Fibroblast of lung (primary cell): ENCODE measurements at regions not wholly inside any gene's neighbourhood (a gene's known extent, or its start where the extent isn't known, plus 50 kb on each side); places are given as distances from the start of the nearest gene placed in this dataset.
"Not testable (repeated sequence)": the region's sequence is repeated elsewhere in the genome, so short reads cannot be mapped to it uniquely, and the experiment has no call there.

Experiments
- DNase-seq, 2 donors: peaks; one replicate each; pipeline versions ENCODE4 v3.0.0 to v3.0.0-alpha.2; 2010; ENCODE audit warnings: low read depth in 2 of 2
- H2AFZ ChIP-seq: 2 replicates; pipeline ENCODE4 v1.5.1; 2012; ENCODE audit warnings: low read length, control low read depth, inconsistent platforms
- H3K27ac ChIP-seq: 2 replicates; pipeline ENCODE4 v1.5.1; 2011; ENCODE audit warnings: low read length, control low read depth; ENCODE audit not compliant: insufficient read depth
- H3K27me3 ChIP-seq: 2 replicates; pipeline ENCODE4 v1.5.1; 2011; ENCODE audit warnings: mild to moderate bottlenecking, low read length; ENCODE audit not compliant: control insufficient read depth, insufficient read depth
- H3K36me3 ChIP-seq: 2 replicates; pipeline ENCODE4 v1.5.1; 2011; ENCODE audit warnings: low read length; ENCODE audit not compliant: control insufficient read depth, insufficient read depth
- H3K4me1 ChIP-seq: 2 replicates; pipeline ENCODE4 v1.5.1; 2011; ENCODE audit warnings: low read length; ENCODE audit not compliant: control insufficient read depth, insufficient read depth; ENCODE audit errors: extremely low read depth
- H3K4me2 ChIP-seq: 2 replicates; pipeline ENCODE4 v1.5.1; 2011; ENCODE audit warnings: low read length, control low read depth; ENCODE audit not compliant: insufficient read depth; ENCODE audit errors: extremely low read depth
- H3K4me3 ChIP-seq, 4 experiments: fragments of 200-600 bp in 1 of 4; sonication (generic) in 1 of 4; replicated peaks in 1 of 4; 2 replicates each; pipeline ENCODE4 v1.5.1; 2011 to 2016; ENCODE audit warnings: low read length in 4 of 4, low read depth in 3 of 4, mild to moderate bottlenecking in 3 of 4, control low read depth in 2 of 4, inconsistent platforms in 1 of 4, mixed read lengths in 1 of 4; ENCODE audit not compliant: insufficient read depth in 1 of 4; ENCODE audit errors: control extremely low read depth in 1 of 4
- H3K79me2 ChIP-seq: 2 replicates; pipeline ENCODE4 v1.5.1; 2012; ENCODE audit warnings: mild to moderate bottlenecking, low read length, inconsistent platforms; ENCODE audit not compliant: control insufficient read depth, insufficient read depth
- H3K9ac ChIP-seq: 2 replicates; pipeline ENCODE4 v1.5.1; 2011; ENCODE audit warnings: mild to moderate bottlenecking, low read length, control low read depth; ENCODE audit not compliant: insufficient read depth
- H3K9me3 ChIP-seq: 2 replicates; pipeline ENCODE4 v1.5.1; 2012; ENCODE audit warnings: low read depth, low read length; ENCODE audit not compliant: control insufficient read depth, insufficient read depth
- H4K20me1 ChIP-seq: 2 replicates; pipeline ENCODE4 v1.5.1; 2011; ENCODE audit warnings: low read length; ENCODE audit not compliant: control insufficient read depth, insufficient read depth; ENCODE audit errors: extremely low read depth
- CTCF ChIP-seq, 2 donors: IDR thresholded peaks in 1 of 2; conservative IDR thresholded peaks in 1 of 2; 1 replicate in 1 of 2; 2 replicates in 1 of 2; pipeline ENCODE4 v1.5.1; 2011 to 2012; ENCODE audit warnings: low read length in 2 of 2, control low read depth in 1 of 2, inconsistent platforms in 1 of 2, low read depth in 1 of 2, mild to moderate bottlenecking in 1 of 2
- EZH2 ChIP-seq: IDR thresholded peaks from 2 replicates; pipeline ENCODE4 v1.5.1; 2012; ENCODE audit warnings: low read length, control low read depth, mild to moderate bottlenecking; ENCODE audit errors: missing control alignments

GRCh38 chr11:67820081-67820480, 145.7 kb upstream of the ALDH3B2 start:
- H3K79me2 ChIP-seq, result no peaks in the 10 kb centered on the region
- H3K4me3 ChIP-seq, result no peak overlapping the region
- H3K9ac ChIP-seq, result no peak overlapping the region
- H3K27me3 ChIP-seq, result no peaks in the 10 kb centered on the region
- H3K9me3 ChIP-seq, result no peaks in the 10 kb centered on the region
- H3K4me1 ChIP-seq, result no peaks in the 10 kb centered on the region
- no peak overlapping the region for H3K27ac ChIP-seq
- TF ChIP-seq CTCF (conservative IDR thresholded peaks at IDR 0.05 in 1 of 2, IDR thresholded peaks at IDR 0.05 in 1 of 2; ENCODE audit: low read depth in 1 of 2, low read length in 2 of 2), result no peak
- no peak for TF ChIP-seq EZH2
- H4K20me1 ChIP-seq, result no peaks in the 10 kb centered on the region
- DNase-seq, result no peak
- no peaks in the 10 kb centered on the region for H3K36me3 ChIP-seq
- no peak overlapping the region for H3K4me2 ChIP-seq
- H2AFZ ChIP-seq, result no peak overlapping the region

- DNase-seq, H3K4me2 ChIP-seq, H2AFZ ChIP-seq, H3K9me3 ChIP-seq, H3K4me3 ChIP-seq, H4K20me1 ChIP-seq, H3K9ac ChIP-seq, H3K79me2 ChIP-seq, H3K27ac ChIP-seq, H3K27me3 ChIP-seq, H3K36me3 ChIP-seq, H3K4me1 ChIP-seq: not testable (repeated sequence)
Measured at GRCh38 chr11:67817558-67817957, 143.1 kb upstream of the ALDH3B2 start.

GRCh38 chr11:67809301-67809700, 134.9 kb upstream of the ALDH3B2 start:
- peak; percentile 55 to 56 for DNase-seq
- not testable (repeated sequence) for H3K4me1 ChIP-seq, H4K20me1 ChIP-seq, H2AFZ ChIP-seq, H3K9me3 ChIP-seq, H3K27me3 ChIP-seq, H3K27ac ChIP-seq, H3K79me2 ChIP-seq, H3K36me3 ChIP-seq, H3K9ac ChIP-seq, H3K4me3 ChIP-seq, H3K4me2 ChIP-seq

- not testable (repeated sequence) for H3K27ac ChIP-seq, H4K20me1 ChIP-seq, H3K9me3 ChIP-seq, H2AFZ ChIP-seq, H3K4me3 ChIP-seq, H3K4me2 ChIP-seq, H3K9ac ChIP-seq, H3K27me3 ChIP-seq, H3K4me1 ChIP-seq, H3K36me3 ChIP-seq, H3K79me2 ChIP-seq, DNase-seq
Measured at GRCh38 chr11:67807896-67808295, 133.5 kb upstream of the ALDH3B2 start.

- not testable (repeated sequence) for H3K9ac ChIP-seq, H3K9me3 ChIP-seq, H3K27ac ChIP-seq, DNase-seq, H3K27me3 ChIP-seq, H3K36me3 ChIP-seq, H2AFZ ChIP-seq, H3K4me1 ChIP-seq, H4K20me1 ChIP-seq, H3K79me2 ChIP-seq
- Histone ChIP-seq H3K4me2 (peak overlapping the region; percentile 68), H3K4me3 (peak overlapping the region in 1 of 4 experiments; percentile 57)
Measured at GRCh38 chr11:67806728-67807235, 132.4 kb upstream of the ALDH3B2 start.

GRCh38 chr11:67806183-67806582, 131.8 kb upstream of the ALDH3B2 start:
- Histone ChIP-seq H2AFZ (peak overlapping the region; percentile 17), H3K9ac (peak overlapping the region; percentile 16), H3K4me3 (peak overlapping the region; percentile 26 to 57 (median 46)), H3K4me2 (peak overlapping the region; percentile 68)
- H3K36me3 ChIP-seq, H4K20me1 ChIP-seq, DNase-seq, H3K9me3 ChIP-seq, H3K79me2 ChIP-seq, H3K27me3 ChIP-seq, H3K27ac ChIP-seq, H3K4me1 ChIP-seq: not testable (repeated sequence)
